NCI-H2029 (cell line): ENCODE measurements at regions not wholly inside any gene's neighbourhood (a gene's known extent, or its start where the extent isn't known, plus 50 kb on each side); places are given as distances from the start of the nearest gene placed in this dataset.
"Not testable (repeated sequence)": the region's sequence is repeated elsewhere in the genome, so short reads cannot be mapped to it uniquely, and the experiment has no call there.

ENCODE experiments used
- DNase-seq: peaks from one replicate; lab custom pipeline; 2025; lab: John Stamatoyannopoulos, UW

DNA sequence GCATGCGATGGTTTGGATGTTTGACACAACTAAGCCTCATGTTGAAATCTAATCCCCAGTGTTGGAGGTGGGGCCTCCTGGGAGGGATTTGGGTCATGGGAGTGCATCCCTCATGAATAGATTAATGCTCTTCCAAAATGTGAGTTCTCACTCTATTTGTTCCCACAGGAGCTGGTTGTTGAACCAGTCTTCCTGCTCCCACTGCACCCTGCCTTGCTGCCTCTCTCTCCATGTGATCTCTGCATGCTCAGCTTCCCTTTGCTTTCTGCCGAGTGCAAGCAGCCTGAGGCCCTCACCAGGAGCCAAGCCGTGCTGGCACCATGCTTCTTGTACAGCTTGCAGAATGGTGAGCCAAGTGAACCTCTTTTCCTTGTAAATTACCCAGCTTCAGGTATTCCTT is 206.8 kb downstream of the VAPA start:
- no peak for DNase-seq

DNA sequence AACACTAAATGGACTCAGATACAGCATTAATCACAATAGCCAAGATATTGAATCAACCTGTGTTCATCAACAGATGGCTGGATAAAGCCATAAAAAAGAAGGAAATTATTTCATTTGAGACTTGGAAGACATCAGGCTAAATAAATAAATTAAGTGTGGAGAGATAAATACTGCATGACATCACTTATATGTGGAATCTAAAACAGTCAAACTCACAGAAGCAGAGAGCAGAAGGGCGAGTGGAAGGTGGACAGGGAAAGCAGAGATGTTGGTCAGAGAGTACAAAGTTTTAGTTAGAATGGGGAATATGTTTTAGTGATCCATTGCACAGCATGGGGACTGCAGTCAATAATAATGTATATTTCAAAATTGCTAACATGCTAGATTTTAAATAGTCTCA is 207.2 kb downstream of the VAPA start:
- no peak for DNase-seq

DNA sequence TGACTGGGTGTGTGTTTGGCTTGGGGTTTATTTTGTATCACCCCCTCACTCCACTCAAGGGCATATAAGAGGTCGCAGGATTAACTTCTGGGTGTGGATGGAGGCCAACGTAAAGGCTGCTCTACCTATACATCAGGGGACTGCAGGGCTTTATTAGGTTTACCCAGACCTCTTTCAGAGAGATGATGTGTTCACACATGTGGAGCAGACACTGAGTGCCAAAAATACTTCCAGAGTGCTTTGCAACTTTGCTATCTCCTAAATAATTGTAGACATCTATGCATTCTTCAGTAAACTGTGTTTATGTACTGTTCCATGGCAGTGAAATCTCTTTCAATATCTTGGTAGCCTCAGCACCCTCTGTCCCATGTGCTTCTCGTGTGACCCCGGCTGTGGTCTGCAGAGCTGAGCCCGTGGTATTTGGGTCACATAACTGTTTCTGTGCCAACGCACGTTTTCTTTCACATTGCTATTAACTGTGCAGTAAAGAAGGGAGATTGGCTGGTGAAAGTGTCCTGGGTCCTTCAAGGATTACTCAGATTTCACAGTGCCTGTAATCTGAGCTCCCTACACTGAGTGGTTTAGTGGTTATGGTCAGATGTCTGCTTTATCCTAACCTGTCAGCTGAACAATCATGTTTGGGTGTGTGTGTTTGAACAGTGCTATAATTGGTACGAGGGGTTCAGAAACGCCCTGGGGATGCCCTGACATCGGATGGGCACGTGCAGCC is 208.1 kb downstream of the VAPA start:
- peak; percentile 66 for DNase-seq

DNA sequence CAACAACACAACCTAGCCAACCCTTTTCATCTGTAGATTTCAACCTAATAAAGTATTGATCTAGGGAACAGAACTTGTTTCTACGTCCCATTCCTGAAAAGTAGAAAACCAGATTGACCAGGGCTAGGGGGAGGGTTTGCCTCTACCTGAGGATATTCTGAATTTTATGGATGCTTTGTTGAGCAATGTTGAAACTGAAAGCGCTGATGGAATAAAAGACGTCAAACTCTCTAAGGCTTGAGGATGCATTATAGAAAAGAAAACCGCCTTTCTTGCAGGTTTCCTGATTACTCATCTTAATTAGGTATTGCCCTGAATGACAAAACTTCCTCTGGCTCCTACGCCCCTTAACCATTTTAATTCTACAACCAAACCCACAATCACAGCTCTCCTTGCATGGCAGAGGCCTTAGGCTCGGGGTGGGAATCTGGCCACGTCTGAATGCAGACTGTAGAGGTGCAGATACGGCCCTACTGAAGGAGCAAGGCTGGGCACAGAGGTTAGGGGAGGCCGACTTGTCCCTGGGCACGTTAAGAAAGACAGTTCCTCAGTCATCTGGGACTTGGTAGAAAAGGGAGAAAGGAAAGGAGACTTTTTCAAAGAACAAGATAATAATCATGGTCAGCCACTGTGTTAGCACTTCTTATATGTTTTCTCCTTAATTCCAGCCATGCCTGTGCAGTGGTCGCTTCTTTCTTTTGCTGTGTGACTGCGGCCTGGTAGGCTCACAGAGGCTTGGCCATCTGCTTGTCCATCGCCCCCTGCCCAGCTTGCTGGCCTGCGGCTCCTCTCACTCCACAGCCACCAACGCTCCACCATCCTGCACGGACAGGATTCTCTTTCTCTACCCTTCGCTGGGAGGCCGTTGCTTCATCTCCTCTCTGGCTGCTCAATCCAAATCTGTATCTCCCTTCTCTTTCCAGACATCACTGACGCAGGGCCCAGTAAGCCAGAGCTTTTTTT is 209.5 kb downstream of the VAPA start:
- no peak for DNase-seq

DNA sequence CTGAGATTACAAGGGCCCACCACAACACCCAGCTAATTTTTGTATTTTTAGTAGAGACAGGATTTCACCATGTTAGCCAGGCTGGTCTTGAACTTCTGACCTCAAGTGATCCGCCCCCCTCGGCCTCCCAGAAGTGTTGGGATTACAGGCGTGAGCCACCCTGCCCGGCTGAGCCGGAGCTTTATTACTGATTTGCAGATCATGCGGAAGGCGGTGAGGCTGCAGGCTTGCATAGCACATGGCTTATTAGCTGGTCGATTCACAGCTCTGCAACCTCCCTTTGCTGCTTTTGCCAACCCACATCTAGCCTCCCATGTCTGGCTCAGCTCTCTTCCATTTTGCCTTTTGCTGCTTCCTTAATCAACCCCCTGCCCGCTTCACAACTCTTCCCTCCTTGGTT is 210.3 kb downstream of the VAPA start:
- DNase-seq: no peak

DNA sequence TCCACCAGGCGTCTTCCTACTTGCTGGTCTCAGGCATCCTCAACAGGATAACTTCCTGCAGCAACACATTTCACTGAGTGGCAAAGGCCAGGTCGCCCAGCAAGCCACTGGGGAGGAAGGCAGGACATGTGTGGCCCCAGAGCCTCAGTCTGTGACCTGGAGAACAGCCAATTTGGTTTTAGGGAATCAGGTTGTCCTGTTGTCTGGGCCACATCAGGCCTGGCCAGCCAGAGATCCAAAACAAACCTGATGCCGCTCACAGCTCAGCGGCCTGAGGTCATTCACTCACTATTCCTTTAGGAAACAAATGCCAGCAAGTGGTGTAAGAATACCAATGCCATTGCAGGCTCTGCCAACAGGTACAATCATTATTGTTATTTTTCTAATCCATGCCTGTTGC is 210.7 kb downstream of the VAPA start:
- DNase-seq: no peak

DNA sequence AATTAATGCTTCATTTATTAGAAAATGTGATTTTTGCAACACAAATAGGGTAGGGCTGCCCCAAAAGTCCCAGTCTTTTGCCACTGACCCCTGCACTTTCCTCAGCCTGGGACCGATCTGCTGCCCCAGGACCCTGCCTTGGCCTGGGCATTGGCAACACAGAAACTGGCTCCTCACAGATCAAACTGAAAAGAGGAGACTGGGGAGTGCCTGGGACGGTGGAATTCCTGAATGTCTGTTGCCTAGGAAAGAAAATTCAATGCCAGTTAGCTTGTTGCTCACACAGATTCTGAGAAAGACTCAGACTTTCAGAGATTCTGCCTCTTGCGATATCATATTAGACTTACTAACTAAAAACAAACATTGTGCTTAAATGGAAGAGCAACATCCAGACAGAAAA is 211.2 kb downstream of the VAPA start:
- no peak for DNase-seq

DNA sequence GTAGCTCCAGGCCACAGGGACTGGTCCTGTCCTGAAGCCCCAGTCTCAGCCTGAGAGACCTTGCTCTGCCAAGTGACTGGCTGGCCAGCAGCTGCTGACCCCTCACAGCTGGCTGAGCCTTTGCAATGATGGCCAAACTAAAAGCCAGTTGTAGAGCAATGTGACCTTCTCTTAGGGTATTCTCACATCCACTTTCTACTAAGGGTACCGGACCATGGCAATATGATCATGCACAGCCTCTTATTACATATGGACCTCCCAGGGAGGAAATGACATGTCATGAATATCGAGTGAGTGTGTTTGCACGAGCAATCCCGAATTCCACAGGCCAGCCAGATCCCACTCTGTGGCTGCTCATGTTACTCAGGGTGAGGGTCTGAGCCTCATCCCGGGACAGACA is 213.9 kb downstream of the VAPA start:
- no peak for DNase-seq

DNA sequence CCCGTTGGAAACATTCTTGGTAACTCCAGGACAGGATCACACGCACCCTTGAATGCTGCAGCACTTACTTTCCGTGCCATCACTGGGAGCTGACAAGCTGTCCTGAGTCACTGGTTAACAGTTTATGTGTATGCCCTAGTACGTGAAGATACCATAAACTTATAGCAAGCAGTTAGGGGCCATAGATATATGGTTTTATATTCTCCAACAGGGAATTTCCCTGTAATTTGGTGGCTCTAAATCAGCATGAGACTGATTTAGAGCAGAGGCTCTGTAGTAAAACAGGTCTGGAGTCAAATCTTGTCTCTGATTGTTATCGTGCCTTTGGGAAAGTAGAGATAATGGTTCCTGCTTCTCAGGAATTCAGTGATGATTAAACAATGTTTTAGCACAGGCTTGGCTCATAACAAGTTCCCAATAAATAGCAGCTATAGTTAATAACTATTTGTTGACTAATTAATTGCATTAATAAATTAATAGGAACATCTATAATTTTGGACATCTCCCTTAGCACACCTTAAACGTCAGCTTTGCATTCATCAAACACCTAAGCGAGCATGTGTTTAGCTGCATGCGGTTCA is 215.2 kb downstream of the VAPA start:
- no peak for DNase-seq

DNA sequence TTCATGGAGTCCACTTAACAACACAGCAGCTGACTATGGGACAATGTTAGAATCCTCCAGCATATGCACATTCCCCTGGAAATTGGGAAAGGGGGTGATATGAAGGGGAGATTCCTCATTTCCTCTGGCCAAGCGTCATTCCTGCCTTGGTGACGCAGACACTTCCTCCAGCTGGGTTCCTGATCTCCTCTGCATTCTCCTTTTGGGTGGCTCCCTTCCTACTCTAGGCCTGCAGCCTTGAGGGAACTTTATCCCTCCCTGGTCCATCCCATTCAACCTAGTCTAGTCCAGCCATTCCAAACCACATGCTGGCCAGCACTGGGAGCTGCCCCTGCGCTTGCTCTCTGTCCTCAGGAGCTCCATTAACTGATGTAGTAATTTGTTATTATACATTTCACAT is 216.8 kb downstream of the VAPA start:
- DNase-seq: no peak

DNA sequence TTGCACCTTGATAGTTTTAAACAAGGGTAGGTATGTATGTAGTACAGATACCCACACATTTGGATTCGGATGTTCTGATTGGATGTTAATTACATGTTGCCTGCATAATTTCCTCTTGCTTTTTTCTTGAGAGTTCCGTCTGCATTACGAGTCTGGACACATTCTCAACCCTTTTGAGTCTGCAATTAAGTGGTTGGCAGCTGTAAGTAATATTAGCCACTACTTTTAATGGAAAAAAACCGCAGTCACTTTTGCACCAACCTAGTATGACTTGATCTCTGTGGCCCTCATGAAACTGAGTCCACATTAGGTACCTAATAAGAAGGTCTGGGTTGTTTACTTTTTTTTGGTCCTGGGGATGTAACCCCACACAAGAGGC is 217.3 kb downstream of the VAPA start:
- DNase-seq: no peak

DNA sequence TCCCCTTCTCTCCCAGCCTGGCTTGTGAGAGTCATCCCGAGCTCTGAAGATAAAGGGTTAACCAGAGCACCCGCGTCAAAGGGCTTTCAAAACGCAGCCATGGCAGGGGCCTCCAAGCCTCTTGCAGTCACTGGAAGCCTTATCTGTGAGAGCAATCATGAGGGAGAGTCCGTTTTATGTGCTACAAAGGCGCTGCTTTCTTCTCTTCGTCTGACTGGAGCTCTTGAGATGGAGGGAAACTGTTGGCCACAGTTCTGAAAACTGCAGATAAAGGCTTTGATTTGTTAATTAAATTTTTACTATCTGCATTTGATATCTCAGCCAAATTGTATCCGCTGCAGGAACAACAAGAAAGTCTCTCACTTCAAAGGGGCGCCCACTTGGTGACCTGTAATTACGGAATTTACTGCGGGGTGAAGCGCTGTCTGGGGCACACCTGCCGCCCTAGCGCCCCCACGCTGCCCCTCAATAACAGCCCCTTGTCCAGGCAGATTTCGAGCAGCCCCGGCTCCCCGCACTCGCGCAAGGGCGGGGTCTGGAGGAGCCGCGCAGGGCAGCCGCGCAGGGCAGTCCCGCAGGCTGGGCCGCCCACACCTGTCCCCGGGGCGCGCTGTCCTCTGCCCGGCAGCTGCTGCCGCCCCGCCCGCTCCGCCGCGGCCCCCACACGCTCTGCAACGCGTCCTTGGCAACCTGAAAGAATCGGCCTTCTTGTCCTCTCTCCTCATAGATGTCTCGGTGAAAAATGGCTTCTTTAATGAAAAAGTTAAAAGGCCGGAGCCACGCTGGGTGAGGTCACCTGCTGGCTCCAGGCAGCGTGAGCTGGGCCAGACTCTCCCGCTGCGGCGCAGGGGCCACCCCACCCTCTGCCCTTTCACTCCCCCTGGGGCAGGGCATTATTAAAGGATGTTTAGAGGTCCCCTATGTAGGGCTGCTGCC is 217.9 kb downstream of the VAPA start:
- no peak for DNase-seq

DNA sequence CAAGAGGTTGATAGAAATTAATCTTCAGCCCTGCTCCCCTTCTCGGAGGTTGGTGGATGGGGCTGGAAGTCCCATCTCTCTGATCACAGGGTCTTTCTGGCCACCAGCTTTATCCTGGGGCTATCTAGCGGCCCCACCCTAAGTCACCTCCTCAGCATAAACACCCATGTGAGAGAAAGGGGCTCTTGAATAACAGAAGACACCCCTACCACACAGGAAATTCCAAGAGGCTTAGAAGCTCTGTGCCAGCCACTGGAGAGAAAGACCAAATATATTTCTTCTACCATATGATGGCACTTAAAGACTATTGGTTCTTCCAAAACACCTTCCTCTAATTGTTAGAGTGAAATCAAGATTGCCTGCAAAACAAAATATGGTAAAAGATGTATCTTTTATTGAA is 219.7 kb downstream of the VAPA start:
- no peak for DNase-seq

DNA sequence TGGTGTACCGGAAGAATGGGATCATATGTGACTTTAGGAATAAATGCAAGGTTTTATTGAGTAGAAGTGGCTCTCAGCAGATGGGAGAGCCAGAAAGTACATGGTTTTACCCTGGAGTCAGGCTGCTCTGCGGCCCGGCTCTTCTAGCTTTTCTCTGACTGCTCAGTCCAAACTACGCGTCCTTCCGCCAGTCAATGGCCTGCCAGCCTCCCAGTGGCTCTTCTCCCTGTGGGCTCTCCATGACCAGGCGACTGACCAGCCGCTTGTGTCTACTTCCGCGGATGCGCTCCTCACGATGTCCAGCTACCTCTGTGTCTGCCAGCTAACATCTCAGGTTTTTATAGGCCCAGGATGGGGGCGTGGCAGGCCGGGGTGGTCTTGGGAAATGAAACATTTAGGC is 220.4 kb downstream of the VAPA start:
- no peak for DNase-seq

DNA sequence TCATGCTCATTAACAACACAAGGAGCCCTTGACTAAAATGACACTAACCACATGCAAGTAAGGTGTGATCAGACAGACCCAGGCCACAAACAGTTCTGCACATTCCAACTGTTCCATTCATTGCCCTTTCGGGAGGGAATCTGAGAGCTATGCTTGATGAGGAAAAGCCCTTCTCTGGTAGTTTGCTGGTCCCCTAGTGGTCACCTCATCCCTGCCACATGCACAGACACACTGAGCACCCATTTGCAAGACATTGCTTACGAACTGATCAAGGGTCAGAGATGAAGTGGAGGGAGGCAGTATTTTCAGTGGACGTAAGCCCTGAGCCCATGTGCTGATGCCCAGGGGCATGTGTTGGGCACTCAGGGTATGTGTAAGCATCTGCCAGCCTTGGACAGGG is 220.9 kb downstream of the VAPA start:
- DNase-seq: not testable (repeated sequence)

DNA sequence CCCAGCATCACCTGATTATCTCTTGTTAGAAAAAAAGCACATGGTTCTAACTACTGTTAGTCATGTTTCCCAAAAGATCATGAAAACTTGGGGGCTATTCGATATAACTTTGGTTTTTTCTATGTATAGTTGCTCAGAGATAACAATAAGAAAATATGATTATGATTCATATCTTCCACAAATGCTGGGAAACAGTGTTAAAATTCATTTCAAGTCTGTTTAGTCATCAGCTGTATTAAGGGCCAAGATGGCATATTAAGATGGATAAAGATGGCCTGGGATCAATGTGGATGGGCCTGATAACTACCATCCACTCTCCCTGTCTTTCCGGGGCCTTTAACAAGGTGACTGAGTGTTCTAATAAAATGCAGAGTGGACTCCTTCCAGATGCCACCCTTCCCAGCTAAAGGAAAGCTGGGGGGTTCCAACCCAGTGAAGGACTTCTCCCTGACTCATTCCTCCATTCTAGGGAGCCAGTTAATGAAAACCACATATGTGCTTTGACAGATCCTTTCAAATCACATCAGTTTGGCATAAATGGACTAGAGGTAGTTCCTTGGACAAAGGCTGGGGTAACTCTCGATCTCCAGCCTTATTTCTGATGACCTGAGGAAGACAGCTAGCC is 221.6 kb downstream of the VAPA start:
- no peak for DNase-seq

DNA sequence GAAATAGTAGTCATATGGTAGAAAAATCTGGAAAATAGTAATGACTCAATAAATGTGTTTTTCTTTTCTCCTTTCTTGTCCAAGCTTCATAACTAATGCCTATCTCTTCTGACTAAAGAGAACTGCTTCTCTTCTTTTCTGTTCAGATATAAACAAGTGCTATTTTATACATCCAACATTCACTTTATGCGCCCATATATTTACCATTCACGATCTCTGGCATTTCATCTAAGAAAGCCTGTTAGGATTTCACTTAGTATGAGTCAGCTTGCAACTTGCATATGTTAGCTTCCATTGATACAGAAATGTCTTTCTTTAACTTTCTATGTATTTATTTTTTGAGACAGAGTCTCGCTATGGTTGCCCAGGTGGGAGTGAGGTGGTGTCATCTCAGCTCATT is 224.9 kb downstream of the VAPA start:
- DNase-seq: no peak

DNA sequence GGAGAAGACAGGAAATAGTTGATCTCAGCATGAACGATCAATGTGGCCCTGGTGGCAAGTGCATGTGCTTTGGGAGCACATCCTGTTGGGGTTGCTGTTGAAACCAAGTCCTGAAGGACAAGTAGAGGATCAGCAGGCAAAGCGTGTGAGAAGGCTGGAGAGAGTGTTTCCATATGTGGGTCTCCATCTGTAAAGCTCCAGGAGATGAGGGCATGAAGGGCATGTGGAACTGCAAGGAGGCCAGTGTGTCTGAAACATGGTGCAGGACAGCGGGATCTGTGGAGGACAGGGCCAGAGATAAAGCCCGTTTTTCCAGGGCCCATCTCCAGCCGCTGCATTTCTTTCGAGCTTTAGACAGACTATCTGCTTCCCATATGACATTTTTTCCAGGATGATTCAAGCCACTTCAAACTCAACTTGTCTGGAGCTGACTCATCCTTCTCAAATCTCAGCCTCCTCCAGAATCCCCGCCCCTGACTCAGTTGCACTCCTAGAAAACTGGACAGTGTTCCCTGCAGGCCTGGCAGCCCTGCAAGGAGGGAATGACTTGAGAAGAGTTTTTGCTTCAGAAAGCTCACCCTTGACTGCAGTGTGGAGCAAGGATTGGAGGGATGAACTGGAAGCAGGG is 226.1 kb downstream of the VAPA start:
- no peak for DNase-seq

DNA sequence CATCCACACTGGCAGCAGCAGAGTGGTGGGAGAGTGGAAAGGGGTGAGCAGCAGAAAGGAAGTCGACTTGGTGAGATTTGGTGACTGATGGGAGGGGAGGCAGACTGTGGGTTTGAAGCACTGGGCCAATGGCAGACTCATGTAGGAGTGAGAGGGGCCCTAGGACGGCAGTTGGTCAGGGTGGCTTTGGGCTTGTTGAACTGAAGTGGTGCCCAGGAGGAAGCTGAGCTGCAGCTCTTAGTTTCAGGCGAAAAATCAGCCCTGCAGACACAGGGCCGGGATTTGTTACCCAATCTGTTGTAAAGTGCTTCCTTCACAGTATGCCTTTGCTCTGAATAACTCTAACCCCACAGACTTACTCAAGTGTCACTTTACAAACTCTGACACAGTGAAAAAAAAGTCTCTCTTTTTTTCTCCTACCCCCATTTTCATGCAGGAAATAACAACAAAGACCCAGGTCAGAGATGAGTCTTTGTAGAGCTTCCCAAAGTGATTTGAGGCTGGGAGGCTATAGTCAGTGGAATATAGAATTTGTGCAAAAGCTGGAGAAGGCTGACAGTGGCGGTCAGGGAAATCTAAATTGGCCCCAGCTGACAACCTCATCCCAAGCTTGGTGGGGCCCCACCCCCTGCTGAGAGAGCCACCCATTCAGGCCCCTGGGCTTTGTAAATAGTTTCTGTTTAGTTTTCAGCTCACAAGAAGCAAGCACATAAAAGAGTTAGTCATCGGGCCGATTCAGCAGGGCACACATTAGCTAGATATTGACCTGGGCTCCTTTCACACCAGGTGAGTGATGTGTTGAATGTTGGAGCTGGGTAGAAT is 226.9 kb downstream of the VAPA start:
- no peak for DNase-seq

DNA sequence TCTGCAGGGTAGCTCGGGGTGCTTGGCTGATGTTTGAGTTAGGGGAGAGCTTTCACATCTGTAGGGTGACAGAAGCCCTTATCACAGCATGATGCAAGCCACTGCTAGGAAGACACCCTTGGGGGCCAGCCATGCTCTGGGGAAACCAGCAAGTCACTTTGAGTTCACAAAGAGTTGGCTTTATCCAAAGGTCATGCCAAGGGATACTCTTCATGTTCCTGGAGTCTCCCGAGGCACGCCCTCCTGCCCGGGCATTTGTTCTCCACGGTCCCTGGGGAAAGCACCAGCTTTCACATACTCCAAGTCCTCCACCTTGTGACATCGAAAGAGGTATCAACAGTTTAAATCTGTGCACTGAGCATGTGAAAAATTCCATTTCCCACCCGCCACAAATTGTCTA is 227.7 kb downstream of the VAPA start:
- DNase-seq: no peak
